Vagina (tissue), 2 donors: ENCODE measurements at regions not wholly inside any gene's neighbourhood (a gene's known extent, or its start where the extent isn't known, plus 50 kb on each side); places are given as distances from the start of the nearest gene placed in this dataset.

Source experiments
- POLR2A ChIP-seq, 2 donors: fragments of 450-650 bp; IDR thresholded peaks; one replicate each; pipeline ENCODE4 v1.6.1; 2017; ENCODE audit warnings: antibody characterized with exemption in 2 of 2, mild to moderate bottlenecking in 2 of 2, moderate library complexity in 2 of 2
- POLR2AphosphoS5 ChIP-seq, 2 donors: sonication (generic); formaldehyde crosslinking; IDR thresholded peaks; one replicate each; pipeline ENCODE4 v1.9.0; 2017; ENCODE audit warnings: antibody characterized with exemption in 2 of 2, mild to moderate bottlenecking in 2 of 2, low read depth in 1 of 2; ENCODE audit not compliant: insufficient read depth in 1 of 2
- TF ChIP-seq, protein P1 (sequence below), 3 experiments: fragments of 450-650 bp in 2 of 3; fragments of 200-600 bp in 1 of 3; sonication (generic) in 1 of 3; IDR thresholded peaks; one replicate each; pipeline ENCODE4 v1.5.1; 2017 to 2019; ENCODE audit warnings: antibody characterized with exemption in 3 of 3, mild to moderate bottlenecking in 2 of 3, moderate library complexity in 2 of 3

GRCh38 chr2:122858813-122859212, 1103.4 kb downstream of the TSN start:
- TF ChIP-seq, protein P1, sequence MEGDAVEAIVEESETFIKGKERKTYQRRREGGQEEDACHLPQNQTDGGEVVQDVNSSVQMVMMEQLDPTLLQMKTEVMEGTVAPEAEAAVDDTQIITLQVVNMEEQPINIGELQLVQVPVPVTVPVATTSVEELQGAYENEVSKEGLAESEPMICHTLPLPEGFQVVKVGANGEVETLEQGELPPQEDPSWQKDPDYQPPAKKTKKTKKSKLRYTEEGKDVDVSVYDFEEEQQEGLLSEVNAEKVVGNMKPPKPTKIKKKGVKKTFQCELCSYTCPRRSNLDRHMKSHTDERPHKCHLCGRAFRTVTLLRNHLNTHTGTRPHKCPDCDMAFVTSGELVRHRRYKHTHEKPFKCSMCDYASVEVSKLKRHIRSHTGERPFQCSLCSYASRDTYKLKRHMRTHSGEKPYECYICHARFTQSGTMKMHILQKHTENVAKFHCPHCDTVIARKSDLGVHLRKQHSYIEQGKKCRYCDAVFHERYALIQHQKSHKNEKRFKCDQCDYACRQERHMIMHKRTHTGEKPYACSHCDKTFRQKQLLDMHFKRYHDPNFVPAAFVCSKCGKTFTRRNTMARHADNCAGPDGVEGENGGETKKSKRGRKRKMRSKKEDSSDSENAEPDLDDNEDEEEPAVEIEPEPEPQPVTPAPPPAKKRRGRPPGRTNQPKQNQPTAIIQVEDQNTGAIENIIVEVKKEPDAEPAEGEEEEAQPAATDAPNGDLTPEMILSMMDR (IDR thresholded peaks at IDR 0.05) = no peak
- TF ChIP-seq POLR2A (IDR thresholded peaks at IDR 0.05) = no peak
- TF ChIP-seq POLR2AphosphoS5 (IDR thresholded peaks at IDR 0.05; ENCODE audit: insufficient read depth in 1 of 2, low read depth in 1 of 2) = no peak
